PFSK-1 (cell line): ENCODE measurements at regions not wholly inside any gene's neighbourhood (a gene's known extent, or its start where the extent isn't known, plus 50 kb on each side); places are given as distances from the start of the nearest gene placed in this dataset.

ENCODE experiments used
- FOXP2 ChIP-seq: optimal IDR thresholded peaks from 2 replicates; pipeline ENCODE3; 2011; ENCODE audit warnings: borderline replicate concordance, control low read depth, inconsistent platforms; ENCODE audit not compliant: insufficient read depth; ENCODE audit errors: extremely low read length, extremely low read depth
- POLR2AphosphoS5 ChIP-seq: IDR thresholded peaks from 2 replicates; pipeline ENCODE4 v1.6.1; 2012; ENCODE audit warnings: low read depth, mild to moderate bottlenecking, control low read depth, low read length, moderate library complexity
- REST ChIP-seq, 2 experiments: IDR thresholded peaks; 2 replicates each; pipeline versions ENCODE4 v1.6.1 to v1.8.0; 2011 to 2012; ENCODE audit warnings: low read depth in 2 of 2, low read length in 2 of 2, control low read depth in 1 of 2, inconsistent platforms in 1 of 2, mild to moderate bottlenecking in 1 of 2, moderate library complexity in 1 of 2; ENCODE audit not compliant: insufficient read depth in 1 of 2
- SIN3A ChIP-seq: IDR thresholded peaks from 2 replicates; pipeline ENCODE4 v1.6.1; 2012; ENCODE audit warnings: mild to moderate bottlenecking, low read length, moderate library complexity, borderline replicate concordance; ENCODE audit not compliant: insufficient read depth
- TAF1 ChIP-seq: IDR thresholded peaks from 2 replicates; pipeline ENCODE4 v1.6.1; 2012; ENCODE audit warnings: low read length, control low read depth, borderline replicate concordance; ENCODE audit not compliant: insufficient read depth

- TF ChIP-seq POLR2AphosphoS5 (no peak), SIN3A (no peak), FOXP2 (no peak), REST (IDR thresholded peaks at IDR 0.05; ENCODE audit: insufficient read depth in 1 of 2, low read depth in 2 of 2, low read length in 2 of 2) (no peak), TAF1 (no peak)
These were observed 147.2 kb downstream of the RBFOX3 start for GRCh38 chr17:79463421-79464317.

DNA sequence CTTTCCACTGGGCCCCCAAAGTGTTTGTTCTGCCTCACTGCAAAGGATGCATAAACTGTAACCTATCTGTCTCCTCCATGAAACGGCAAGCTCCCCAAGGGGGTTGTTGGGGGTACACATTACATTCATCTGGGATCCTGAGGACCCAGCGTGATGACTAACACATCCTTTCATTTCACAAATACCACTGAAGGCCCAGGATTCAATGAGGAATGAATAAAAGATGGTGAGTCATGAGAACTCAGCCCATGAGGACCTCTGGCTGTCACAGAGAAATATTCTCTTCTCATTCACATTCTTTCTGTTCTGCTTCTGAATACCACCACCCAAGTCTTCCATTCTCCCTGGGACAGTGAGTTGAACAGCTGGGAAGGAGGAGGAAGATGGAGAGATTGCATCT is 149.8 kb downstream of the RBFOX3 start:
- TF ChIP-seq SIN3A (no peak), POLR2AphosphoS5 (no peak), TAF1 (no peak), REST (IDR thresholded peaks at IDR 0.05; ENCODE audit: insufficient read depth in 1 of 2, low read depth in 2 of 2, low read length in 2 of 2) (no peak), FOXP2 (no peak)

GRCh38 chr17:79459846-79460245 is 151.0 kb downstream of the RBFOX3 start:
- TF ChIP-seq REST (IDR thresholded peaks at IDR 0.05; ENCODE audit: insufficient read depth in 1 of 2, low read depth in 2 of 2, low read length in 2 of 2) (no peak), FOXP2 (no peak), POLR2AphosphoS5 (no peak), SIN3A (no peak), TAF1 (no peak)

GRCh38 chr17:79459003-79459655 is 151.7 kb downstream of the RBFOX3 start:
- TF ChIP-seq SIN3A = no peak
- TF ChIP-seq REST (IDR thresholded peaks at IDR 0.05; ENCODE audit: insufficient read depth in 1 of 2, low read depth in 2 of 2, low read length in 2 of 2) = no peak
- no peak for TF ChIP-seq FOXP2
- TF ChIP-seq POLR2AphosphoS5 = no peak
- no peak for TF ChIP-seq TAF1
